GM21390 (cell line): ENCODE measurements at regions not wholly inside any gene's neighbourhood (a gene's known extent, or its start where the extent isn't known, plus 50 kb on each side); places are given as distances from the start of the nearest gene placed in this dataset.
"Not testable (repeated sequence)": the region's sequence is repeated elsewhere in the genome, so short reads cannot be mapped to it uniquely, and the experiment has no call there.

Source experiments
- ATAC-seq: cut with Tn5 transposase; IDR thresholded peaks from one replicate; pipeline ENCODE4 v1.9.1; 2021; ENCODE audit not compliant: unreplicated experiment

DNA sequence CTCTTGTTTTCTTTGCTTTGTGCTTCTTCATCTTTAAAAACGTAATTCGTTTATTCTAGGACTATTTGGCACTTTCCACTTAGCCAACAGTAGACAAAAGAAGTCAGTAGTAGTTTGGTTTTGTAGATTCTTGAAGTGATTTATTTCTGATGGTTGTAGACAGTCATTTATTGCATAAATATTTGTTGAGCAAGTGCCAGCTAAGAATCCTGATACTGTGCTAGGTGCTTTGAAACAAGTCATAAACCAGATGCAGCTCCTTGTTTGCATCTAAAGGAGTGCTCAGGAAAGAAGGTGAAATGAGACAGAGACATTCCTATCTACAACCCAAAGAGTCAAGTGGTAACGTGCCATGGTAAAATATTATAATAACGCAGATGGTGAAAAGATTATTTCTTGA, 469.1 kb downstream of the GJA1 start:
- no peak for ATAC-seq

DNA sequence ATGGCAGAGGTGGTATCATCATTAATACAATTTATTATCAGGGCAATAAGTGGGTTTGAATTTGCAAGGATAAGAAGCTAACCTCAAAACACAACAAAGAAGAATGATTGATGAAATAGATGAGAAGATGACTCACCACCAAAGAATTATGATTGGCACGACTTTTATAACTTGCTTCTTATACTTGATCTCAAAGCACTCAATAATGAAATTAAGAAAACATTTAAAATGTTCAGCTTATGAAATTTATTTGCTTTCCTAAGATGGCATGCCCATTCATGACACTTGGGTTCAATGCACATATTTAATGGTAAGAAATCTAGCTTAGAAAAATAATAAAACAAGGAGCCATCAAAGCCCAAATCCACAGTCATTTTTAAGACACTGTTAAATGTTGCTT, 477.5 kb downstream of the GJA1 start:
- ATAC-seq, result no peak

DNA sequence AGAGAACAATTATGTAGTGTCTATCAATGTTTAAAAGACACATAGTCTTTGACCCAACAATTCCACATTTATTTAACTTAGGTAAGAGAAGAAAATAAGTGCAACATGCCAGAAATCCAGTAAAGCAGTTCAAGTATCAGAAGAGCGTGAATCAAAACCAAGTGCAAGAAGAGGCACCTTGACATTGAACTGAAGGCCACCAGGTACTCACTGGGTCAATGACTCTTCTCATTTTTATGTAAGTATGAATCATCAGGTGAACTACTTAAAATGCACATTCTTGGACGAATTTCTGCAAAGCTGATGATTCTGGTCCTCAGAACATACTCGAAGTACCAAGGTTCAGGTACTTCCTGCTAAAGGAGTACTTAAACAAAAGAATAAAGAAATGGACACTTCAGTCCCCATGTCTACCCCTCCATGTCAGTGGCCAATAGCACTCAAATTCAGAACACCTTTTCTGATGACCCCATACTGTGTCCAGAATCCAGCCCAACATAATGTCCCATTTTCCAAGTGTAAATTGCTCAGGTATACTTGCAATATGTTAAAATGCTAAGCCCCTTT, 481.9 kb downstream of the GJA1 start:
- ATAC-seq, result no peak

DNA sequence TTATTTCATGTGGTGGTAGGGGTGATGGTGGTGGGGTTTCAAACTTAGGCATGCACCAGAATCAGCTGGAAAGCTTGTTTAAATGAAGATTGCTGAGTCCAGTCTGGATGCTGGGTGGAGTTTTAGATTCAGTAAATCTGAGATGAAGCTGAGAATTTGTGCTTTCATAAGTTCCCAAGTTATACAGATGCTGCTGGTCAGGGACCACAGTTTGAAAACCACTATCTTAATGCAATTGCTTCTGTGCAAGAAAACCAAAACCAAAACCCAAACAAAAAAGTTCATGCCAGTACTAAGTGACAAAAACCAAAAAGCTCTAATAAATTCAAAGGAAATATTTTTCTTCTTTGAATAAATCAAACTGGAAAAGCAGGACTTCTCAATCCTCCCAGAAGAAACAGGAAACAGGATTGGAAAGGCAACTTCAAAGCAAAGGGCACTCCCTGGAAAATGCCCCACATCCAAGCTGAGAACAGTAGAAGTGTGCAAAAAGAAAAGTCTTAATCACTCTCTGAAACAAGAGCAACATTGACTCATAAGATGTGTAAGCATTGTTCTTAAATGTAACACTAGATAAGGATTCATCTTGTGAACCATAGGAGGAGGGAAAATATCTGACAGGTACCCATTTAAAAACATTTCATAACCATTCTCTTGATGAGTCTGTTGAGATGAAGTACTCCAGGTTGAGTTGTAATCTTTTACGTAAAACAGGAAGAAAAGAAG, 481.5 kb upstream of the HSF2 start:
- ATAC-seq, result no peak

- ATAC-seq, result no peak
Measured at GRCh38 chr6:121920616-121921015, 478.8 kb upstream of the HSF2 start.

DNA sequence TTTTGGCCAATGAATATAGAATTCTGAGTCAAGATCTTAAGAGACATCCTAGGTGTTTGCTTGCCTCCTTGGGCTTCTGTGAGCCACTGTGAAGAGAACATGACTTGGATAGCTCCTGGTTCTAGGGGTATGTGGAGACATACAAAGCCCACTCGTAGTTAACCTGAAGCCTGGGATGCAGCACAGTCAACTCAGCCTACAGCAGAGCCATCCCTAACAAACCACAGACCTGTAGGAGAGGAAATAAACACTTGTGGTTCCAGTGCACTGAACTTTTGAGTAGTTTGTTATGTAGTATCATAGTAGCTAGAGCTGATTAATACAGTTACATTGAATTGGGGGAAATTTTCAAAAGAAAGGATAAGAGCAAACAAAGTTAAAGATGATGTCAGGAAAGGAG, 474.4 kb upstream of the HSF2 start:
- no peak for ATAC-seq

- no peak for ATAC-seq
Measured at GRCh38 chr6:121925534-121926255, 473.8 kb upstream of the HSF2 start.

GRCh38 chr6:121929301-121929700, 470.2 kb upstream of the HSF2 start:
- no peak for ATAC-seq

- ATAC-seq, result no peak
Measured at GRCh38 chr6:121932076-121932991, 467.1 kb upstream of the HSF2 start.

DNA sequence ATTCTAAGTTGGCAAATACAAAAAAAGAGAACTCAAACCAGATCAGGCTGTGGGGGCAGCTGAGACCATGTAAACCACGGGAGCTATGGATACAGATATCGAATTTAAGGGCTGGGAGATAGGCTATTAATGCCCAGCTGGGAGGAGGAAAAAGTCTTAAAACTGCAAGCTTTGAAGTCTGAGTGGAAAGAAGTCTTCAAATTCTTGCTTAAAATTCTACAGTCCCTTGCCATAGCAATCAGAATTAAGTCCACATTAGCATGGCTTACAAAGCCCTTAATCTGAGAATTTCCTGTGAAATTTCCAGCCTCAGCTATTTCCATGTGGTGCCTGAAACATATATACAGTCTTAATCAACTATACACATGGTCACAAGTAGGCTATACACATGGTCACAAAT, 465.0 kb upstream of the HSF2 start:
- ATAC-seq, result no peak

GRCh38 chr6:121940728-121941127, 458.7 kb upstream of the HSF2 start:
- no peak for ATAC-seq

DNA sequence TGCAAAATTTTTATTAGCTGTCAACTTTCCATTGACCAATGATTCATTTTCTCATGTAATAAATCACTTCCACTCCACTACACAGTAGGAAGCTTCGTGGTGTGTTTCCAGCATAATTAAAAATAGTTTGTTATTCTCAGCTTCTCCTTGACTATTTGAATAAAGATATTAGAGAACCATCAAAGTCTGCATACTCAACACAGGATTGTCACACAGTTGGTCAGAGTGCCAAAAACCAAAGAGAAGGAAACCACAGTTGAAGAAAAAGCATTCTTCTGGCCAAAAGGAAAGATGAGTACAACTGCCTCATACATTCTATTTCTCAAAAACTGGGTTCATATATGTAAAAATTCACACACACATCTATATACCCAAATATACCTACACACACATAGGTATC, 455.1 kb upstream of the HSF2 start:
- no peak for ATAC-seq

DNA sequence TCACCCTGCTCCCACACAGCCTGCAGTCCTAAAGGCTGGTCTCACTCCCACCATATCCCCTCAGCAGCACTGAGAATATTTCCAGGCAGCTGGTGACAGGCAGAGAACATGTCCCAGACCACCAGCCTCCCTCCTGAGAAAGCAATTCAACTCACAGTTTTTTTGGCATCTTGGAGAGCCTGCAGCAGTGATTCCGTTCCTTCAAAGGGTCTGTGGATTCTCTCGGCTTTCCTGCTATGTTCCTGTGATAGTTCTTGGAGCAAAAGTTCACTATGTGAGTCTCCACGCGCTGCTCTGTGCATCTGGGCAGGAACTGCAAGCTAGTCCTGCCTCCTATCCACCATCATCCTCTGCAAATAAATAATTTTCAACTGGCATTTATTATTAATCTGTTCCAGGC, 448.3 kb upstream of the HSF2 start:
- ATAC-seq, result no peak

GRCh38 chr6:121951918-121952379, 447.5 kb upstream of the HSF2 start:
- ATAC-seq, result no peak

DNA sequence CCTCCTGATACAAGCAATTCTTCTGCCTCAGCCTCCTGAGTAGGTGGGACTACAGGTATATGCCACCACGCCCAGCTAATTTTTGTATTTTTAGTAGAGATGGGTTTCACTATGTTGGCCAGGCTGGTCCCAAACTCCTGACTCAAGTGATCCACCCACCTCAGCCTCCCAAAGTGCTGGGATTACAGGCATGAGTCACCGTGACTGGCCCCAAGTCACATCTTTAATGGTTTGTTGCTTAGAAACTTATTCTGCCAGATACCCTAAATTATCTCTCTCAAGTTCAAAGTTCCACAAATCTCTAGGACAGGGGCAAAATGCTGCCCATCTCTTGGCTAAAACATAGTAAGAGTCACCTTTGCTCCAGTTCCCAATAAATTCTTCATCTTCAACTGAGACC, 444.1 kb upstream of the HSF2 start:
- ATAC-seq, result not testable (repeated sequence)

DNA sequence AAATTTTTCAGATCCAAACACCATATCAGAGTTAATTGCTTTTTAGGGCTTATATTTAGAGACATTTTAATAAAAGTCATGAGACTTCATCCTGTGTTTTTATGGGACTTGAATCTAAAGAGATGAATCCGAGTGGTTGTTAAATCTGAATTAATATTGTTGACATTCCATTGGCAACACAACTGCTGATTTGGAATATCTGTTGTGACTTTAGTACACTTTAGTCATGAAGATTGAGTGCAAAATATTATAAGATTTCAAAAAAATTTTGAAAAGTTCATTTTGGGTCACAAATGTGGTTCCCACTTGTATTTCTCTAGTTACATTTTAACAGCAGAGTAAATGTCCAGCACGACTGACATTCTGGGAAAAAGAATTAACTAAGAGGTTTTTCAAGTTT, 442.7 kb upstream of the HSF2 start:
- ATAC-seq, result no peak

DNA sequence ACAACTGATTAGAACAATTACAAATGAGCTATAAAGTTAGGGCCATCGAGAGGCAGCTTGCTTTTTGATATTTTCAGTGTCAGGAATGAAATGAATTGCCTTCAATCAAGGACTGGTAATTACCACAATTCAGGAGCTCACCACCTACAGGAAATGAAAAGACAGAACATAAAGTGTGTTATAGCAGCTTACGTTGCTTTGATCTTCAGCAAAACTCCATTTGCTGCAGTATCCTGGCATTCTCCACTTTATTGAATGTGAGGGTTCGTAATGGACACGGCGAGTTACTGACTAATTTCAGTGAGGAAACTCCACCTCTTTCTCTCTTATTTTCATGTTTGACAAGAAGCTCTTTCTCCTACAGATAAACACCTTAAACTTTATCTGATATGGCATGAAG, 440.0 kb upstream of the HSF2 start:
- no peak for ATAC-seq

DNA sequence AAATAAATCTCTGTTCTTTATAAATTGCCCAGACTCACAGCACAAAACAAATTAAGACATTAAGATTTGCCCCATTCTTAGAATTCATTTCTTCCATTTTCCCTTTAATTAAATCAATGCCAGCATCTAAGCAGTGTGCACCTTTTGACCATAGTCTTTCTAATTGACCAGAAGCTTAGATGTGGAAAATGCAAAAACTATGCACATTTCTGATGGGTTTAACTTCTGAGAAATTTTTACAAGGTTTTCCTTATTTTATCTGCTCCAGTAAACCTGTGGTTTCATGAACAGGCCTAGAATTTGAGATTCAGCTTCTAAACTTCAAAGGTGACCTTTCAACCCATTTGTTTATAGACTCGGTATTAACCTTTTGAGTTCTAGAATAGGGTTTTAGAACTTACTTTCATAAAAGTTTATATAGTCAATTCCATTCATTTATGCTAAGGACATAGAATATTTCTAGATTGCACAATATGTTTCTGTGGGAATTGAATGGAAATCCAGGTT, 437.8 kb upstream of the HSF2 start:
- ATAC-seq, result no peak

DNA sequence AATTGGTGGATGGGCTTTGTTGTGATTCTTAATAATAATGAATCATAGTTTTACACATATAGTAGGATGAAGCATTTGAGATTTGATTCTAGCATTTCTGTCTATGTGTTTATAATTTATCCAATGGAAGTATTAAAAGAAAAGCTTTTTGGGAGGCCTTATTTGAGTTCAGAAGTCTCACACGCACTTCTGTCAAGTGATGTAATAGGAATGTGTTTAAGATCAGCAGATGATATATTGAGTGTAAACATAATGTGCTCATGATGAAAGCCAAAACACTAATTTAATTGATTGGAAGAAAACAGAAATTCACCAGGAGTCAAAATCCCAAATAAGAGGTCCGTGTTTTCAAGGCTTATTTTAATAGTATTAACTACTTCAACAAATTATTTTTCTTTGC, 435.6 kb upstream of the HSF2 start:
- ATAC-seq, result no peak

GRCh38 chr6:121965739-121966138, 433.7 kb upstream of the HSF2 start:
- no peak for ATAC-seq

- ATAC-seq, result no peak
Measured at GRCh38 chr6:121967631-121968030, 431.8 kb upstream of the HSF2 start.
